ENCODE measurements at regions not wholly inside any gene's neighbourhood (a gene's known extent, or its start where the extent isn't known, plus 50 kb on each side); places are given as distances from the start of the nearest gene placed in this dataset.

- TF ChIP-seq, protein P1, sequence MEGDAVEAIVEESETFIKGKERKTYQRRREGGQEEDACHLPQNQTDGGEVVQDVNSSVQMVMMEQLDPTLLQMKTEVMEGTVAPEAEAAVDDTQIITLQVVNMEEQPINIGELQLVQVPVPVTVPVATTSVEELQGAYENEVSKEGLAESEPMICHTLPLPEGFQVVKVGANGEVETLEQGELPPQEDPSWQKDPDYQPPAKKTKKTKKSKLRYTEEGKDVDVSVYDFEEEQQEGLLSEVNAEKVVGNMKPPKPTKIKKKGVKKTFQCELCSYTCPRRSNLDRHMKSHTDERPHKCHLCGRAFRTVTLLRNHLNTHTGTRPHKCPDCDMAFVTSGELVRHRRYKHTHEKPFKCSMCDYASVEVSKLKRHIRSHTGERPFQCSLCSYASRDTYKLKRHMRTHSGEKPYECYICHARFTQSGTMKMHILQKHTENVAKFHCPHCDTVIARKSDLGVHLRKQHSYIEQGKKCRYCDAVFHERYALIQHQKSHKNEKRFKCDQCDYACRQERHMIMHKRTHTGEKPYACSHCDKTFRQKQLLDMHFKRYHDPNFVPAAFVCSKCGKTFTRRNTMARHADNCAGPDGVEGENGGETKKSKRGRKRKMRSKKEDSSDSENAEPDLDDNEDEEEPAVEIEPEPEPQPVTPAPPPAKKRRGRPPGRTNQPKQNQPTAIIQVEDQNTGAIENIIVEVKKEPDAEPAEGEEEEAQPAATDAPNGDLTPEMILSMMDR (IDR thresholded peaks at IDR 0.05): no peak
- Mint-ChIP-seq H3K4me3 (no peak overlapping the region), H3K27ac (no peak overlapping the region), H3K9me3 (peaks cover 4% of the 10 kb centered on the region), H3K27me3 (peaks cover 84% of the 10 kb centered on the region), H3K36me3 (ENCODE audit: low read depth) (no peaks in the 10 kb centered on the region), H3K4me1 (ENCODE audit: low read depth) (no peaks in the 10 kb centered on the region)
- intact Hi-C loops (cut with DNase I, micrococcal nuclease): no loop called here
- H3K27me3 ChIP-seq (ENCODE audit: control insufficient read depth in 1 of 2, insufficient read depth in 2 of 2, low read length in 2 of 2): peaks cover 21 to 27% of the 10 kb centered on the region in 2 experiments
- no peak overlapping the region for H3K27ac ChIP-seq (ENCODE audit: low read depth in 1 of 2, low read length in 2 of 2)
- peaks cover 9% of the 10 kb centered on the region for H3K4me1 ChIP-seq (ENCODE audit: insufficient read depth, low read length)
- no peak overlapping the region for H3K4me3 ChIP-seq (ENCODE audit: low read length)
- H3K36me3 ChIP-seq (ENCODE audit: insufficient read depth, low read length): no peaks in the 10 kb centered on the region
- ATAC-seq (ENCODE audit: poor library complexity): no peak
- peaks cover 0 to 12% of the 10 kb centered on the region in 2 experiments for H3K9me3 ChIP-seq (ENCODE audit: control insufficient read depth in 1 of 2, insufficient read depth in 1 of 2, low read length in 2 of 2)
- ChIA-PET CTCF (no interaction called here), POLR2A (no interaction called here)
- DNase-seq: no peak
Measured at GRCh38 chr1:241424480-241424971, 67.5 kb upstream of the RGS7 start.

- POLR2A ChIA-PET: no interaction called here
- no peak for ATAC-seq (ENCODE audit: poor library complexity)
- H3K4me3 ChIP-seq (ENCODE audit: low read length): no peak overlapping the region
Measured at GRCh38 chr1:241423541-241424479, 66.8 kb upstream of the RGS7 start.

DNA sequence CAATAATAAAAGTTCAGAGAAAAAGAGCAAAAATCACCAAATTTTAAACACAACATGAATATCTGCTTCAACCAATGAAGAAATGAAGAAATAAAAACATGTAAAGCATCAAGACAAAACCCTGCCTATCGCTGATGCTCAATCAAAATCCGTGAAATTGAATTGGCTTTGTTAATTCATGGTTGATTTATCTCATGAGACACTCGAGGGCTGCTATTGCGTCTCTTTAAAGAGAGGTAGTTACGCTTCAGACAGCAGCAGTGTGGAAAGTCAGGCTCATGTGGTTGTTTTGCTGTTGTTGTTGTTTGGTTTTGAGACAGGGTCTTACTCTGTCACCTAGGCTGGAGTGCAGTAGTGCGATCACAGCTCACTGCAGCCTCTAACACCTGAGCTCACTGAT is 65.5 kb upstream of the RGS7 start:
- CTCF ChIA-PET: no interaction called here
- peaks cover 77% of the 10 kb centered on the region for H3K27me3 Mint-ChIP-seq

More at GRCh38 chr1:241423541-241424479, 66.8 kb upstream of the RGS7 start:
- no peak overlapping the region for H3K27ac Mint-ChIP-seq
- H3K9me3 Mint-ChIP-seq: peaks cover 4% of the 10 kb centered on the region
- Histone ChIP-seq H3K9me3 (ENCODE audit: control insufficient read depth in 1 of 2, insufficient read depth in 1 of 2, low read length in 2 of 2) (peaks cover 0 to 12% of the 10 kb centered on the region in 2 experiments), H3K36me3 (ENCODE audit: insufficient read depth, low read length) (no peaks in the 10 kb centered on the region), H3K4me1 (ENCODE audit: insufficient read depth, low read length) (peaks cover 9% of the 10 kb centered on the region), H3K27me3 (ENCODE audit: control insufficient read depth in 1 of 2, insufficient read depth in 2 of 2, low read length in 2 of 2) (peaks cover 21 to 27% of the 10 kb centered on the region in 2 experiments), H3K27ac (ENCODE audit: low read depth in 1 of 2, low read length in 2 of 2) (no peak overlapping the region)
- no peaks in the 10 kb centered on the region for H3K36me3 Mint-ChIP-seq (ENCODE audit: low read depth)
- intact Hi-C loops (cut with DNase I, micrococcal nuclease): no loop called here
- TF ChIP-seq, protein P1 (IDR thresholded peaks at IDR 0.05): no peak
- H3K4me3 Mint-ChIP-seq: peak overlapping the region; percentile 12
- CTCF ChIA-PET: no interaction called here
- no peak for DNase-seq
- H3K4me1 Mint-ChIP-seq (ENCODE audit: low read depth): no peaks in the 10 kb centered on the region
- H3K27me3 Mint-ChIP-seq: peaks cover 83% of the 10 kb centered on the region

More for the DNA sequence above, 65.5 kb upstream of the RGS7 start:
- intact Hi-C loops (cut with DNase I, micrococcal nuclease): no loop called here
- Mint-ChIP-seq H3K27ac (no peak overlapping the region), H3K9me3 (peaks cover 7% of the 10 kb centered on the region), H3K4me3 (no peak overlapping the region), H3K36me3 (ENCODE audit: low read depth) (no peaks in the 10 kb centered on the region), H3K4me1 (ENCODE audit: low read depth) (no peaks in the 10 kb centered on the region)
- DNase-seq (no peak), ATAC-seq (ENCODE audit: poor library complexity) (no peak)
- POLR2A ChIA-PET: no interaction called here
- H3K4me1 ChIP-seq (ENCODE audit: insufficient read depth, low read length): peaks cover 9% of the 10 kb centered on the region
- no peak overlapping the region for H3K4me3 ChIP-seq (ENCODE audit: low read length)
- H3K36me3 ChIP-seq (ENCODE audit: insufficient read depth, low read length): no peaks in the 10 kb centered on the region
- H3K27ac ChIP-seq (ENCODE audit: low read depth in 1 of 2, low read length in 2 of 2): no peak overlapping the region
- H3K27me3 ChIP-seq (ENCODE audit: control insufficient read depth in 1 of 2, insufficient read depth in 2 of 2, low read length in 2 of 2): peaks cover 21 to 27% of the 10 kb centered on the region in 2 experiments
- TF ChIP-seq, protein P1 (IDR thresholded peaks at IDR 0.05): no peak
- peaks cover 0 to 12% of the 10 kb centered on the region in 2 experiments for H3K9me3 ChIP-seq (ENCODE audit: control insufficient read depth in 1 of 2, insufficient read depth in 1 of 2, low read length in 2 of 2)

Measured in CD4-positive, alpha-beta T cell (primary cell).